Kidney (tissue), 13 donors: ENCODE measurements at regions not wholly inside any gene's neighbourhood (a gene's known extent, or its start where the extent isn't known, plus 50 kb on each side); places are given as distances from the start of the nearest gene placed in this dataset.

Experiments used
- DNase-seq, 5 donors: peaks; one replicate each; pipeline ENCODE4 v3.0.0-alpha.2; 2013 to 2020
- FAIRE-seq: peaks from 2 replicates; lab custom pipeline; 2012; peaks lifted over from hg19 to GRCh38; lab: Jason Lieb, UNC
- H3K27ac ChIP-seq, 2 donors: one replicate each; pipeline ENCODE4 v1.7.0; 2013; ENCODE audit warnings: low read depth in 2 of 2, low read length in 2 of 2, inconsistent platforms in 1 of 2
- H3K27me3 ChIP-seq: one replicate; pipeline ENCODE4 v1.7.1; 2013; ENCODE audit warnings: low read length, inconsistent platforms; ENCODE audit not compliant: control insufficient read depth, insufficient read depth
- H3K36me3 ChIP-seq, 3 donors: one replicate each; pipeline versions ENCODE4 v1.7.0 to v1.7.1; 2013; ENCODE audit warnings: low read length in 3 of 3, control low read depth in 1 of 3, inconsistent platforms in 1 of 3; ENCODE audit not compliant: insufficient read depth in 3 of 3, control insufficient read depth in 2 of 3
- H3K4me1 ChIP-seq, 3 donors: one replicate each; pipeline versions ENCODE4 v1.7.0 to v1.7.1; 2013; ENCODE audit warnings: low read length in 3 of 3, inconsistent platforms in 1 of 3, low read depth in 1 of 3; ENCODE audit not compliant: control insufficient read depth in 2 of 3, insufficient read depth in 2 of 3
- H3K4me3 ChIP-seq, 3 donors: one replicate each; pipeline versions ENCODE4 v1.7.0 to v1.8.1; 2013; ENCODE audit warnings: low read length in 3 of 3, control low read depth in 1 of 3, inconsistent platforms in 1 of 3
- H3K9ac ChIP-seq, 3 donors: one replicate each; pipeline versions ENCODE4 v1.7.0 to v1.7.1; 2013; ENCODE audit warnings: low read length in 3 of 3, control low read depth in 1 of 3, inconsistent platforms in 1 of 3
- H3K9me3 ChIP-seq, 3 donors: one replicate each; pipeline versions ENCODE4 v1.7.0 to v1.7.1; 2013; ENCODE audit warnings: low read length in 3 of 3, control low read depth in 1 of 3, inconsistent platforms in 1 of 3; ENCODE audit not compliant: control insufficient read depth in 2 of 3, insufficient read depth in 1 of 3
- intact Hi-C: fragments of 100-400 bp; cut with DNase I; formaldehyde crosslinking; loops from one replicate; pipeline ENCODE4 v1.11.1; 2022
- TF ChIP-seq, protein P1 (sequence below): IDR thresholded peaks from 3 replicates; pipeline ENCODE4 v1.5.1; 2012; ENCODE audit warnings: mild to moderate bottlenecking, moderate library complexity, borderline replicate concordance; ENCODE audit not compliant: insufficient read depth; ENCODE audit errors: extremely low read depth
- donor health status: control.
- donor health status: control.
- donor health status: control.
- donor health status: control.
- donor health status: control.
- donor health status: DM: yes; HTN: yes; CAD: no.
- donor health status: Normal renal cell carcinoma (clear cell type).

GRCh38 chr17:59501690-59502089, 63.7 kb upstream of the DHX40 start:
- Histone ChIP-seq H3K4me3 (no peak overlapping the region), H3K27ac (no peak overlapping the region), H3K36me3 (no peaks in the 10 kb centered on the region), H3K9ac (no peak overlapping the region), H3K4me1 (no peaks in the 10 kb centered on the region), H3K9me3 (no peaks in the 10 kb centered on the region), H3K27me3 (no peaks in the 10 kb centered on the region)
- TF ChIP-seq, protein P1, sequence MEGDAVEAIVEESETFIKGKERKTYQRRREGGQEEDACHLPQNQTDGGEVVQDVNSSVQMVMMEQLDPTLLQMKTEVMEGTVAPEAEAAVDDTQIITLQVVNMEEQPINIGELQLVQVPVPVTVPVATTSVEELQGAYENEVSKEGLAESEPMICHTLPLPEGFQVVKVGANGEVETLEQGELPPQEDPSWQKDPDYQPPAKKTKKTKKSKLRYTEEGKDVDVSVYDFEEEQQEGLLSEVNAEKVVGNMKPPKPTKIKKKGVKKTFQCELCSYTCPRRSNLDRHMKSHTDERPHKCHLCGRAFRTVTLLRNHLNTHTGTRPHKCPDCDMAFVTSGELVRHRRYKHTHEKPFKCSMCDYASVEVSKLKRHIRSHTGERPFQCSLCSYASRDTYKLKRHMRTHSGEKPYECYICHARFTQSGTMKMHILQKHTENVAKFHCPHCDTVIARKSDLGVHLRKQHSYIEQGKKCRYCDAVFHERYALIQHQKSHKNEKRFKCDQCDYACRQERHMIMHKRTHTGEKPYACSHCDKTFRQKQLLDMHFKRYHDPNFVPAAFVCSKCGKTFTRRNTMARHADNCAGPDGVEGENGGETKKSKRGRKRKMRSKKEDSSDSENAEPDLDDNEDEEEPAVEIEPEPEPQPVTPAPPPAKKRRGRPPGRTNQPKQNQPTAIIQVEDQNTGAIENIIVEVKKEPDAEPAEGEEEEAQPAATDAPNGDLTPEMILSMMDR = no peak
- intact Hi-C loops = no loop called here
- DNase-seq (no peak), FAIRE-seq (no peak)

- Histone ChIP-seq H3K9me3 (no peaks in the 10 kb centered on the region), H3K4me3 (no peak overlapping the region), H3K27ac (no peak overlapping the region), H3K4me1 (no peaks in the 10 kb centered on the region), H3K27me3 (no peaks in the 10 kb centered on the region), H3K9ac (no peak overlapping the region), H3K36me3 (no peaks in the 10 kb centered on the region)
- DNase-seq (no peak), FAIRE-seq (no peak)
- TF ChIP-seq, protein P1 = no peak
- intact Hi-C loops = no loop called here
These were observed 62.6 kb upstream of the DHX40 start for GRCh38 chr17:59502800-59503199.

GRCh38 chr17:59503500-59503899, 61.9 kb upstream of the DHX40 start:
- no peaks in the 10 kb centered on the region for H3K9me3 ChIP-seq
- H3K4me3 ChIP-seq = no peak overlapping the region
- TF ChIP-seq, protein P1 = no peak
- H3K4me1 ChIP-seq = no peaks in the 10 kb centered on the region
- DNase-seq = no peak
- H3K27me3 ChIP-seq = no peaks in the 10 kb centered on the region
- no peak for FAIRE-seq
- no peak overlapping the region for H3K9ac ChIP-seq
- no peak overlapping the region for H3K27ac ChIP-seq
- intact Hi-C loops = no loop called here
- H3K36me3 ChIP-seq = no peaks in the 10 kb centered on the region

DNA sequence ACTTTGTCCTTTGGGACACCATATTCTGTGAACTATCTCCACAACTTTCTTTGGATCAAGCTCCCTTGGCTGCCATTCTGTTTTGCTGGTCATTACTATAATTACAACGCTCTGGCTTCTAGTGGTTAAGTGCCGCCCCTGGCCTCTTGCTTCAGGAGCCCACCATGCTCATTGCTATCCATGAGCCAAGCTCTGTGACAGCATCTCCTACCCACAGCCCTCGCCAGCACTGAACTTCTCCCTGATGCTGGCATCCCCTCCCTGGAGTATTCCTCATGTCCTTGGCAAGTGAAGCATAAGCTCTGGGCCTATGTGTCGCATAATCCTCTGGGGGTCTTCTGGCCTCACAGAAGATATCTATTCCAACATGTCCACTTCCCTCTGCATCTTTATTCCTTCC, 60.6 kb upstream of the DHX40 start:
- H3K4me3 ChIP-seq = no peak overlapping the region
- H3K27ac ChIP-seq = no peak overlapping the region
- no peaks in the 10 kb centered on the region for H3K36me3 ChIP-seq
- no peak for DNase-seq
- FAIRE-seq = no peak
- no peaks in the 10 kb centered on the region for H3K9me3 ChIP-seq
- TF ChIP-seq, protein P1 = no peak
- H3K9ac ChIP-seq = no peak overlapping the region
- intact Hi-C loops = no loop called here
- no peaks in the 10 kb centered on the region for H3K4me1 ChIP-seq
- no peaks in the 10 kb centered on the region for H3K27me3 ChIP-seq
